SK-N-SH (cell line): ENCODE measurements at regions not wholly inside any gene's neighbourhood (a gene's known extent, or its start where the extent isn't known, plus 50 kb on each side); places are given as distances from the start of the nearest gene placed in this dataset.

ENCODE experiments used
- CTCF ChIP-seq: fragments of 200-600 bp; sonication (generic); IDR thresholded peaks from 2 replicates; pipeline ENCODE4 v1.6.1; 2017; ENCODE audit warnings: antibody characterized with exemption, mild to moderate bottlenecking, moderate library complexity
- EZH2phosphoT487 ChIP-seq: fragments of 200-600 bp; sonication (generic); IDR thresholded peaks from 2 replicates; pipeline ENCODE4 v1.6.1; 2017; ENCODE audit warnings: low read depth, mixed run types, mild to moderate bottlenecking, antibody characterized with exemption, moderate library complexity, borderline replicate concordance
- MAX ChIP-seq: IDR thresholded peaks from 2 replicates; pipeline ENCODE4 v1.4.0; 2012; ENCODE audit warnings: low read depth
- NRF1 ChIP-seq: IDR thresholded peaks from 2 replicates; pipeline ENCODE4 v1.6.1; 2012; ENCODE audit warnings: low read depth, mild to moderate bottlenecking, low read length
- POLR2AphosphoS5 ChIP-seq: IDR thresholded peaks from 2 replicates; pipeline ENCODE4 v1.6.1; 2012; ENCODE audit warnings: low read depth, low read length
- RAD21 ChIP-seq: IDR thresholded peaks from 2 replicates; pipeline ENCODE4 v1.6.1; 2012; ENCODE audit warnings: mild to moderate bottlenecking, low read length
- RFX5 ChIP-seq: IDR thresholded peaks from 2 replicates; pipeline ENCODE4 v1.6.1; 2012; ENCODE audit warnings: mild to moderate bottlenecking, improper control_type of control experiment, low read length
- SIN3A ChIP-seq: IDR thresholded peaks from 2 replicates; pipeline ENCODE4 v1.6.1; 2012; ENCODE audit warnings: low read depth, mild to moderate bottlenecking, low read length, moderate library complexity, borderline replicate concordance
- SMC3 ChIP-seq: IDR thresholded peaks from 2 replicates; pipeline ENCODE4 v1.6.1; 2012; ENCODE audit warnings: low read depth, low read length, improper control_type of control experiment
- TEAD4 ChIP-seq: IDR thresholded peaks from 2 replicates; pipeline ENCODE4 v1.4.0; 2012; ENCODE audit warnings: mild to moderate bottlenecking, borderline replicate concordance; ENCODE audit not compliant: insufficient read depth
- USF1 ChIP-seq: IDR thresholded peaks from 2 replicates; pipeline ENCODE4 v1.4.0; 2012; ENCODE audit warnings: low read depth, borderline replicate concordance

DNA sequence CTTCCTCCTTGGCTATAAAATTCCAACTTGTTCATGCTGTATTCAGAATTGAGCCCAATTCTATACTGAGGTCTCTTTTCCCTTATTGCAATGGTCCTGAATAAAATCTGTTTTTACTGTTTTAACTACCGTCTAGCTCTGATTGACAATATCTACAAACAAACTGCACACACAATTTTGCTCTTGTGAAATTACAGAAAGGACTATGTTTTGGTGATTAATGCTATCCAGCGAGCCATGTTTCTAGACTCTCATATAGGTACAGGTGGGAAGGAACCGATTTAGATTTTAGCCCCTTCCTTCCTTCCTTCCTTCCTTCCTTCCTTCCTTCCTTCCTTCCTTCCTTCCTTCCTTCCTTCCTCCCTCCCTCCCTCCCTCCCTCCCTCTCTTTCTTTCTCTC, 254.4 kb downstream of the SLC4A3 start:
- TF ChIP-seq TEAD4 (no peak), POLR2AphosphoS5 (no peak), CTCF (no peak), SIN3A (no peak), SMC3 (no peak), RAD21 (no peak), USF1 (no peak), RFX5 (no peak), NRF1 (no peak), MAX (no peak), EZH2phosphoT487 (no peak)
